CD1c-positive myeloid dendritic cell (primary cell): ENCODE measurements at regions not wholly inside any gene's neighbourhood (a gene's known extent, or its start where the extent isn't known, plus 50 kb on each side); places are given as distances from the start of the nearest gene placed in this dataset.
"Not testable (repeated sequence)": the region's sequence is repeated elsewhere in the genome, so short reads cannot be mapped to it uniquely, and the experiment has no call there.

Experiments
- DNase-seq: peaks from one replicate; pipeline ENCODE4 v3.0.0-alpha.2; 2016; ENCODE audit errors: extremely low spot score

GRCh38 chr10:57961487-57961886 lies 306.2 kb downstream of the IPMK start:
- DNase-seq, result no peak

GRCh38 chr10:57960406-57960805 lies 307.3 kb downstream of the IPMK start:
- no peak for DNase-seq

DNA sequence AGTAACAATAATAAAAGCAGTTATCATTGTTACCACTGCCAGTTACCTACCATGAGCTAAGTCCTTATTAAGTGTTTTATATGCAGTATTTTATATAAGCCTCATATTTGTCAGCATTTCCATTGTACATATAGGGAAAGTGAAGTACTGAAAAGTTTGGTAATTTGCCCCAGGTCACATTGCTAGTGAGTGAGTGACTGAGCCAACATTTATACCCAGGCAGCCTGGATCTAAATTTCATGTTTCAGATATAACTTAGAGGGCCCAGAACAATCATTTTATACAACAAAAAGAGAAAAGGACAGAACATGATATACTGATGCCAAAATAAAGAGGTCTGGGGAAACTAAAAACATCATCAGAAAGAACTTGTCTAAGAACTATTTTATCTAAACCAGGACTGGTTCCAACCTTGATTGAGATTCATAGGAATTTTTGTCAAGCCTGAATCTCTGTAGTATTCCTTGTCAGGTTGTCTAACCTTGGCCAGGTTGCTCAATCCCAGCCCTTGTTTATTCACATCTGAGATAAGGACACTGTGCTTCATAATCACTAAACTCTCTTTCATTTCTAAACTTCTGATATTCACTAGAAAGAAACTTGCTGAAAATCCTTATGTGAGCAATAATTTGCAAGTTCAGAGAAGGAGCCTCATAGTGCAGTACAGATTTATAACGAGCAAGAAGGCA lies 308.2 kb downstream of the IPMK start:
- no peak for DNase-seq

DNA sequence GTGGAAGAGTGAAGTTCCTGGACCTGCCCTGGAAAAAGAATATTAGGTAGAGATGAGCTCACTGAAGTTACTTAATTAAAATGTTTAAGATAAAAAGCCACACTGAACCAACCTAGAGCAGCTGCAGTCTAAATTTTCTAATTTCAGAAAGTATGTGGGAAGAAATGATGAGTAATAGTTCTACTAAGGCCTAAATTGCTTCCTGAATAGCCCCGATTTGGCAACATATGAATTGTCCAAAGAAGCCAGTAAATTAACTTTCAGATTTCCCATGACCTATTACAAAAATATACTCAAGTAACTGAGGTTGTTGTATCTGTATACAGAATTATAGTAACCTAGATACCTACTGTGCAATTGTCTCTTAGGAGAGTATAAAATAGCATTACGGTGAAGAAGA lies 312.6 kb downstream of the IPMK start:
- no peak for DNase-seq

DNA sequence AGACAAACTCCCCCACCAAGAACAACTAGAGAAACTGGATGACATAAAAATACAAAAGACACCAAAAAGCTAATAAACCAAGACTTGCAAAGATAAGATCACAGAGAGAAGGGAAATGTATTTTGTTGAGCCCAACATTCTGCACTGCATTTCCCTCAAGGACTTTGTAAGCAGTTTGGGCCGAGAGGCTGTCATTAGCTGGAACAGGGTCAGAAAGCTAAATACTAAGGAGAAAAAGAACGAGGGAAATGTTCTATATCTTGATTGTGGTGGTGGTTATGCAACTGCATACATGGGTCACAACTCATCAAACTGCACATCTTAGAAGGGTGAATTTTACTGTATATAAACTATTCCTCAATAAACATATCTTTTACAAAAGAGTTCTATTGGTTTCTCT lies 315.0 kb downstream of the IPMK start:
- no peak for DNase-seq

- DNase-seq, result no peak
Measured at GRCh38 chr10:57950442-57950974, 317.2 kb downstream of the IPMK start.

DNA sequence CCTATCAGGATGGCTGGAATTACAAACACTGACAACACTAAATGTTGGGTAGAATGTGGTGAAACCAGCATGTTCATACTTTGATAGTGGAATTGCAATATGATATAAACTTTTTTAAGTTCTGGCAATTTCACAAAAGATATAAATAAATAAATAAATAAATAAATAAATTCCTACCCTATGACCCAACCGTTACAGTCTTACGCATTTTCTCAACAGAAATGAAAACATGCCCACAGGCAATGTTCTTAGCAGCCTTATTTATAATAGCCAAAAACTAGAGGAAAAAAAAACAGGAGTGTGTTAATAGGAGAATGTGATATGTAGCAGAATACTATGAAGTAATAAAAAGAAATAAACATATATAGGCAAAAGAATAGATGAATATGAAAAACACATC lies 318.9 kb downstream of the IPMK start:
- no peak for DNase-seq

DNA sequence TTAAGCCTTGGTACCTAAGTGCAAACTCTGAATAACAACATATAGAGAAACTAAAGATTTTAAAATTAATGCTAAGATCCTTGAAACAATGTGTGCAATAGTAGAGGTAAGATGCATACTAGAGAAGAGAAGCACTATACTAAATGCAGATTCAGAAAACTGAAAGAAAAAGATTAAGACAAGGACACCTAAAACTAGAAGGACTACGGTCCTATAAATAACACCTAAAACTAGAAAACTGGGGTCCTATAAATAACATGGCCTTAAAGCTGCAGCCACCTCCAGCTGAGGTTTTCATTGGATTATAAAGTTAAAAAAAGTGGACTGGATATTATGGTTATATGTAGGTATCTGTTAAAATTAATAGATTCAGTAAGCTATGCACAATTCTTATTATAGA lies 320.9 kb downstream of the IPMK start:
- DNase-seq, result no peak

DNA sequence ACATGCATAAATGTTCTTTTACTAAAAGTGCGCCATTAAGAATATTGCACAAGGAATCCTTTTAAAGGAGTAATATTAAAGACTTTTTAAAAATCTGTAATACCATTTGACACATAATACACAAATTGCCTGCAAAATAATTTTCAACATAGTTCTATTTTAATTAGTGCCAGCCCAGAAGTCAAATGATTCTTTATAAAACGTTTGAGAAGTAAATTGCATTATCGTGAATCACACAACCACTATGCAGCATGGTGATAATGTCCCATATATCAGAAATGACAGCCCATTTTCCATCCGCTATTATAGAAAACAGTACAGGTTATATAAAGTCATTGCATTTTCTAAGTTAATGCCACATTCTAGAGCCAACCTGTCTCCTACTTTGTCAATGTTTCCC lies 324.0 kb downstream of the IPMK start:
- no peak for DNase-seq

- DNase-seq, result no peak
Measured at GRCh38 chr10:57925045-57925444, 342.6 kb downstream of the IPMK start.

DNA sequence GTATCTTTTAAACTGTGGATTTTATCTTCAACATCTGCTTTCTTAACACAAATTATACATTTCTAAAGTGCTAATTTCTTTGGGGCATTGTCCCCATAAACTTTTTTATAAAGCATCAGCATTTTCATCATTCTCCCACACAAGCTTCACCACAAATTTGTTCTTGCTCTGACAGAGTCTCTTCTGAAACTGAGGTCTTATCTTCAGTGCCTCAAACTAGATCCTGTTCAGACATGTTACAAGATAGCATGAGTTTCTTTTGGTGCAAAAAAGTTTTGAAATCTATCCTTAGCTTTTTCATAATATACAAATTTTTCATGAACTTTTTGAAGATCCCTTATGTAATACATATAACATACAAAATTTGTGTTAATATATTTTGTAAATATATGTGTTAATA lies 346.6 kb downstream of the IPMK start:
- DNase-seq, result no peak

DNA sequence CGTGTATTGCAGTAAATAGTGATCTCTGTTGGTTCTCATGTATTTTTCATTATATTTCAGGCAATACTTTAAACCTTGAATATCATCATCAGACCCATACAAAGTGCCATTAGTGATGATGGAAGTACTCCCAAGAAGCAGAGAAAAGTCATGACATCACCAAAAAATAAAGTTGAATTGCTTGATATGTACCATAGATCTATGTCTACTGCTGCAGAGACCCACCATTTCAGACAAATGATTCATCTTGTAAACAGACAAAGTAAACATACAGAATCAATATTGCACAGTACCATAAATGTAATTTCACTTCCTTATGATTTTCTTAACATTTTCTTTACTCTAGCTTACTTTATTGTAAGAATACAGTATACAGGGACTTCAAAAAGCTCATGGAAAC lies 347.8 kb downstream of the IPMK start:
- DNase-seq, result no peak

GRCh38 chr10:57917019-57917418 lies 350.7 kb downstream of the IPMK start:
- DNase-seq, result no peak

- DNase-seq, result no peak
Measured at GRCh38 chr10:57905861-57906260, 361.8 kb downstream of the IPMK start.

GRCh38 chr10:57905010-57905409 lies 362.7 kb downstream of the IPMK start:
- no peak for DNase-seq

DNA sequence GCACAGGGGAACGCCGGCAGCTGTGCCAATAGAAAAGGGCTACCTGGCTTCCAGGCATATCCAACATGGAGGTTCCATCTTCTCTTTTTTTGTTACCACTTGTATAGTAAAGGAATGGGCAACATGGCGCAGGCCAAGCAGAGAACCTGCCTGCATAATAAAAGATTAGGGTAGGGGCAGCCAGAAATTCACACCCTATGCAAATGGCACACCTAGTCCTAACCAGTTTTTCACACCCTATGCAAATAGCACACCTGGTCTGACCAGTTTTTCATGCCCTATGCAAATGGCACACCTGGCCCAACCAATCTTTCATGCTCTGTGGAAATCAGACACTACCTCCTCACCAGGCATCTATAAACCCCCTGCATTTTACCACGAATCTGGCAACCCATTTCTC lies 369.5 kb downstream of the IPMK start:
- DNase-seq, result no peak

- no peak for DNase-seq
Measured at GRCh38 chr10:57897611-57898010, 370.1 kb downstream of the IPMK start.

DNA sequence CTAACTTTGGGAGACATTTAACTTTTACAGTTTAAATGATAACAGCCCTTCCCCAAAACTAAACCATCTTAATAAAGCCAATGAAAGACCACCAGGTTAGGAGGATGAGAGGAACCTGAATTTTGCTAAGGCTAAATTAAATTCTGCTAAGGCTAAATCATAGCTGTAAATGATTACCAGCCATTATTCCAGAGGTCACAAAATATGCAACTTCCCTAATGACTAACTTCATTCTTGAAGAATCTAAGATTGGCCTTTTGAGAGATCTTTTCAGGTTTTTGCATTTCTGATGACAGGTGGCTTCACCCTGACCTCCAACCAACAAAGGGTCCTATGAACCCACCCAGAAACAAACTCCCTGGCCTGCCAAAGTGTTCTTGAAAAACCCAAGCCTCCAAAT lies 373.3 kb downstream of the IPMK start:
- DNase-seq, result no peak

DNA sequence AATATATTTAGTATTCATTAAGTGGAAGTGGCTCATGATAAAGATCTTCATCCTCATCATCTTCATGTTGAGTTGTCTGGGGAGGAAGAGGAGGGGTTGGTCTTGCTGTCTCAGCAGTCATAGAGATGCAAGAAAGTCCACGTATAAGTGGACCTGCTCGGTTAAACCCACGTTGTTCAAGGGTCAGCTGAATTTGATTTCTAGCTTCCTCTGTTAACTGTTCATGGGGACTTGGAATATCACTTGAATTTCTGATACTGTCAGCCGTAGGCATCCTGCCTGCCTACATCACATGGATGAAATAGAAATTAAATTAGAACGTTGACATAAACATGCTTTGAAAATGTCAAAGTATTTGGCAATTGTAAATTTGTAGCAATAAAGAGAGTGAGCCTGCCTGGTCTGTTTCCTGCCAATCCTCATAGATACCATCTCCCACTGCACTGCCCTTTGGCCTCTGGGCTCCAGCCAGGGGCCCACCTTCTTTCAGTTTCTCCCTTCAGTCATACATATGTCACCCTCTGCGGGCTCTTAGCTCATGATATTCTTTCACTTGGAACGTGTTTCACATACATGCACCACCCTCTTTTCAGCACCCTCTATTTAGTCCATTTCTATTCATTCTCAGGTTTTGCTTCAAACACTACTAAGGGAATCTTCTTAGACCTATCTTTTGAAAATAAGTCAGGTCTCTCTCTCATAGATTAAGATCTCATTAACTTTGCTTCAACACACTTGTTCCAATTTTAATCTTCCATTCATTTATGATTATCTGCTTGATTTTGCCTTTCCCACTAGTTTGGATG lies 376.3 kb downstream of the IPMK start:
- DNase-seq, result no peak

DNA sequence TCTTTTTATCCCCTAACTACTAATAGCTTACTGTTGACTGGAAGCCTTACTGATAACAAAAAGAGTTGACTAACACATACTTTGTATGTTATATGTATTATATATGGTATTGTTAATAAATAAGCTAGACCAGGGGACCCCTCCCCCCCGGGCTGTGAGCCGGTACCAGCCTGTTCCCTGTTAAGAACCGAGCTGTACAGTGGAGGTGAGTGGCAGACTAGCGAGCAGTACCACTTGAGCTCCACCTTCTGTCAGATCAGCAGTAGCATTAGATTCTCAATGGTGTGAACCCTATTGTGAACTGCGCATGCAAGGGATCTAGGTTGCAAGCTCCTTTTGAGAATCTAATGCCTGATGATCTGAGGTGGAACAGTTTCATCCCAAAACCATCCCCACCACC lies 377.0 kb downstream of the IPMK start:
- no peak for DNase-seq

DNA sequence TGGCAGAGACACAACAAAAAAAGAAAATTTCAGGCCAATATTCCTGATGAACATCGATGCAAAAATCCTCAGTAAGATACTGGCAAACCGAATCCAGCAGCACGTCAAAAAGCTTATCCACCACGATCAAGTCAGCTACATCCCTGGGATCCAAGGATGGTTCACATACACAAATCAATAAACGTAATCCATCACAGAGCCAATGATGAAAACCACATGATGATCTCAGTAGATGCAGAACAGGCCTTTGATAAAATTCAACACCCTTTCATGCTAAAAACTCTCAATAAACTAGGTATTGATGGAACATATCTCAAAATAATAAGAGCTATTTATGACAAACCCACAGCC lies 382.1 kb downstream of the IPMK start:
- not testable (repeated sequence) for DNase-seq

GRCh38 chr10:57884965-57885617 lies 382.6 kb downstream of the IPMK start:
- no peak for DNase-seq

GRCh38 chr10:57884407-57884806 lies 383.3 kb downstream of the IPMK start:
- no peak for DNase-seq
